PC-3 (cell line): ENCODE measurements at regions not wholly inside any gene's neighbourhood (a gene's known extent, or its start where the extent isn't known, plus 50 kb on each side); places are given as distances from the start of the nearest gene placed in this dataset.

ENCODE experiments used
- CTCF ChIP-seq: fragments of 300-600 bp; sonication (generic); conservative IDR thresholded peaks from 2 replicates; pipeline ENCODE4 v1.5.1; 2017; ENCODE audit warnings: antibody characterized with exemption, low read depth, mild to moderate bottlenecking, low read length
- EZH2 ChIP-seq: fragments of 300-600 bp; sonication (generic); IDR thresholded peaks from one replicate; pipeline ENCODE4 v1.6.1; 2017; ENCODE audit warnings: antibody characterized with exemption, mild to moderate bottlenecking, low read length; ENCODE audit not compliant: unreplicated experiment
- EZH2phosphoT487 ChIP-seq: fragments of 300-600 bp; sonication (generic); IDR thresholded peaks from 2 replicates; pipeline ENCODE4 v1.6.1; 2018; ENCODE audit warnings: mild to moderate bottlenecking, antibody characterized with exemption, low read length, borderline replicate concordance

- no peak for TF ChIP-seq CTCF
- no peak for TF ChIP-seq EZH2phosphoT487
- TF ChIP-seq EZH2, result no peak
Measured at GRCh38 chr1:208349694-208350330, 105.6 kb upstream of the PLXNA2 start.
